Prostate gland (tissue), 2 donors: ENCODE measurements at regions not wholly inside any gene's neighbourhood (a gene's known extent, or its start where the extent isn't known, plus 50 kb on each side); places are given as distances from the start of the nearest gene placed in this dataset.

Experiments
- DNase-seq: peaks from one replicate; pipeline ENCODE4 v3.0.0-alpha.2; 2019; ENCODE audit warnings: low spot score
- H3K27ac ChIP-seq, 2 donors: fragments of 200-600 bp; sonication (generic); 2 replicates each; pipeline ENCODE4 v1.5.1; 2017 to 2019
- H3K27me3 ChIP-seq: fragments of 200-600 bp; sonication (generic); replicated peaks from 2 replicates; pipeline ENCODE4 v1.5.1; 2019; ENCODE audit not compliant: insufficient read depth
- H3K36me3 ChIP-seq, 2 donors: fragments of 200-600 bp; sonication (generic); 1 replicate in 1 of 2; 2 replicates in 1 of 2; pipeline versions ENCODE4 v1.5.1 to v1.8.1; 2017 to 2019
- H3K4me1 ChIP-seq: fragments of 200-600 bp; sonication (generic); replicated peaks from 2 replicates; pipeline ENCODE4 v1.5.1; 2019
- H3K4me3 ChIP-seq, 2 donors: fragments of 200-600 bp; sonication (generic); 2 replicates each; pipeline ENCODE4 v1.5.1; 2017 to 2019
- H3K9me3 ChIP-seq: fragments of 200-600 bp; sonication (generic); 2 replicates; pipeline ENCODE4 v1.5.1; 2017
- CTCF ChIP-seq, 4 experiments: fragments of 200-600 bp in 2 of 4; fragments of 450-650 bp in 2 of 4; sonication (generic) in 2 of 4; IDR thresholded peaks; 1 replicate in 3 of 4; 2 replicates in 1 of 4; pipeline ENCODE4 v1.5.1; 2016 to 2019; ENCODE audit warnings: antibody characterized with exemption in 4 of 4, mild to moderate bottlenecking in 2 of 4, moderate library complexity in 2 of 4
- POLR2A ChIP-seq: fragments of 450-650 bp; IDR thresholded peaks from one replicate; pipeline ENCODE4 v1.6.1; 2016; ENCODE audit warnings: antibody characterized with exemption, mild to moderate bottlenecking
- POLR2AphosphoS5 ChIP-seq: sonication (generic); formaldehyde crosslinking; IDR thresholded peaks from one replicate; pipeline ENCODE4 v1.6.1; 2017; ENCODE audit warnings: antibody characterized with exemption
- WGBS: methylation state at CpG from one replicate; pipeline ENCODE4 v1.1.5; 2018; 5-methylcytosine and 5-hydroxymethylcytosine counted together
- intact Hi-C: fragments of 100-400 bp; cut with DNase I; formaldehyde crosslinking; loops from one replicate; pipeline ENCODE4 v1.14.2; 2022

GRCh38 chr13:108003626-108004025, 211.7 kb downstream of the LIG4 start:
- no peaks in the 10 kb centered on the region for H3K9me3 ChIP-seq
- intact Hi-C loops, result no loop called here
- no peak for DNase-seq
- H3K4me3 ChIP-seq, result no peak overlapping the region
- no peak for TF ChIP-seq CTCF (IDR thresholded peaks at IDR 0.05)
- TF ChIP-seq POLR2A, result no peak
- no peak for TF ChIP-seq POLR2AphosphoS5
- no peaks in the 10 kb centered on the region for H3K36me3 ChIP-seq
- H3K27me3 ChIP-seq, result no peaks in the 10 kb centered on the region
- H3K4me1 ChIP-seq, result no peaks in the 10 kb centered on the region
- H3K27ac ChIP-seq, result no peak overlapping the region
- WGBS, result 39% methylated on average over 3 of the region's 3 CpGs

- no peak for DNase-seq
- no peaks in the 10 kb centered on the region for H3K27me3 ChIP-seq
- no peaks in the 10 kb centered on the region for H3K36me3 ChIP-seq
- no peak overlapping the region for H3K4me3 ChIP-seq
- no peaks in the 10 kb centered on the region for H3K4me1 ChIP-seq
- no peak for TF ChIP-seq CTCF (IDR thresholded peaks at IDR 0.05)
- no peak for TF ChIP-seq POLR2A
- no peak for TF ChIP-seq POLR2AphosphoS5
- H3K27ac ChIP-seq, result no peak overlapping the region
- intact Hi-C loops, result no loop called here
- 92% methylated on average over 3 of the region's 3 CpGs for WGBS
- H3K9me3 ChIP-seq, result no peaks in the 10 kb centered on the region
These were observed 214.3 kb downstream of the LIG4 start for GRCh38 chr13:108000998-108001397.

GRCh38 chr13:107999751-108000150, 215.6 kb downstream of the LIG4 start:
- Histone ChIP-seq H3K36me3 (no peaks in the 10 kb centered on the region), H3K4me1 (no peaks in the 10 kb centered on the region), H3K27me3 (no peaks in the 10 kb centered on the region), H3K9me3 (no peaks in the 10 kb centered on the region), H3K27ac (no peak overlapping the region), H3K4me3 (no peak overlapping the region)
- no peak for DNase-seq
- no peak for TF ChIP-seq POLR2AphosphoS5
- no peak for TF ChIP-seq POLR2A
- TF ChIP-seq CTCF (IDR thresholded peaks at IDR 0.05), result no peak
- whole genome bisulfite sequencing, result 89% methylated on average over 3 of the region's 3 CpGs
- intact Hi-C loops, result no loop called here

- Histone ChIP-seq H3K9me3 (no peaks in the 10 kb centered on the region), H3K27me3 (no peaks in the 10 kb centered on the region), H3K27ac (no peak overlapping the region), H3K4me1 (no peaks in the 10 kb centered on the region), H3K4me3 (no peak overlapping the region), H3K36me3 (no peaks in the 10 kb centered on the region)
- DNase-seq, result no peak
- TF ChIP-seq CTCF (IDR thresholded peaks at IDR 0.05), result no peak
- TF ChIP-seq POLR2A, result no peak
- TF ChIP-seq POLR2AphosphoS5, result no peak
- intact Hi-C loops, result no loop called here
These were observed 221.2 kb downstream of the LIG4 start for GRCh38 chr13:107994137-107994536.

GRCh38 chr13:107993239-107993949, 221.9 kb downstream of the LIG4 start:
- Histone ChIP-seq H3K27ac (no peak overlapping the region), H3K4me1 (no peaks in the 10 kb centered on the region), H3K4me3 (no peak overlapping the region), H3K9me3 (no peaks in the 10 kb centered on the region), H3K27me3 (no peaks in the 10 kb centered on the region), H3K36me3 (no peaks in the 10 kb centered on the region)
- DNase-seq, result no peak
- intact Hi-C loops, result no loop called here
- 45% methylated on average over 4 of the region's 4 CpGs for WGBS
- TF ChIP-seq POLR2A (no peak), POLR2AphosphoS5 (no peak)
